Suppressor macrophage treated with lipopolysaccharide for 4 hours (primary cell): ENCODE measurements at regions not wholly inside any gene's neighbourhood (a gene's known extent, or its start where the extent isn't known, plus 50 kb on each side); places are given as distances from the start of the nearest gene placed in this dataset.

Experiments used
- DNase-seq: peaks from one replicate; pipeline ENCODE4 v3.0.0-alpha.2; 2020

DNA sequence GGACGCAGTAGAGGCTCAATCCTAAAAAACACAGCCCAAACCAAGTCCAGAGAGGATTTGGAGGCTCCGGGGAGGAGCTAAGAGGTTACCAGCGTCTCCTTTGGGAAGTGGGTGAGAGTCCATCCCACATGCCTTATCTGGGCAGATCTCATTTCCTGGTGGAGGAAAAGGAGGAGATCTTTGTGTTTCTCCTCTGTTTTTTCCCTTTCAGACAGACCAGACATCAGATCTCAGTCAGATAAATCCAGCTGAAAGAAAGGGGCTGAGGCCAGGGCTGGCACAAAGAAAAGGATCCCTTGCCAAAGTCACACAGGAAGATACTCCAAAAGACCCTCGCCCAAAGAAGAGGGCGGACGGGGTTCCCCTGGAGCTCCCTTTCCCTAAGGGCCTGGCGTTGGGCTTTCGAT, 58.3 kb upstream of the COMTD1 start:
- no peak for DNase-seq

DNA sequence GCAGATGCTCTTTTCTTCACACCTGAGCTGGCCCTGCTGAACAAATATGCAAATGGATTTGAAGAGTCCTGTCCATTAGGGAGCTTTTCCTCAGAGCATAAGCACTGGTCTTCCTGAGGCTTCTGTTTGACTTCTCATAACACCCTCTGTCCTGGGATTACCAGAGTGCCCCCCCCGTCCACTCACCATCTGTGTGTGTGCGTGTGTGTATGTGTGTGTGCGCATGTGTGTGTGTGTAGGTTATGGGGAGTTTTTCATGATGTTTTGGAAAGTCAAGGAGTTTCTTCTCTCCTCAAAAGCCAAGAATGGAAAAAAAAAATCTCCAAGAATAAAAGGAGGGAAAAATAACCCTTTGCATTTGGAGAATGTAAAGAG, 57.7 kb upstream of the COMTD1 start:
- DNase-seq: no peak

GRCh38 chr10:75292794-75293445, 57.2 kb upstream of the COMTD1 start:
- DNase-seq: no peak

- DNase-seq: no peak
Observed at GRCh38 chr10:75291805-75292204, 56.0 kb upstream of the COMTD1 start.

GRCh38 chr10:75288140-75288711, 52.5 kb upstream of the COMTD1 start:
- no peak for DNase-seq

DNA sequence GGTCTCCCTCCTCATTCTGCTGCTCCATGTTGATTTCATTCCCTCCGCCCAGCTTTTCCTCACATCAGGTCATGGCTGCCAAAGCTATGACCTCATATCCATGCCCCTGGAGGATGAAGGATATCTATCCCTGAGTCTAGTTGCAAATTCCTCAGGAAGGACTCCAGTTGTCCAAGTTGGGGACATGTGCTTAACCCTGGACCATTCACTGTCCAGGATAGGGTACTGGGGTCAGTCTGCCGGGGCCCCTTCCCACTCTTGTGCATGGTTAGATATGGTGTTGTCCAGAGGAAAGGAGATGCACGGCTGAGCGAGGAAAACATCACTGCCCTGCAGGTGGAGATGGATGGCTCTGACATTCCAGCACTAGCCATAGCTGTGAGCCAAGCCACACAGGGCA, 51.9 kb upstream of the COMTD1 start:
- DNase-seq: no peak

DNA sequence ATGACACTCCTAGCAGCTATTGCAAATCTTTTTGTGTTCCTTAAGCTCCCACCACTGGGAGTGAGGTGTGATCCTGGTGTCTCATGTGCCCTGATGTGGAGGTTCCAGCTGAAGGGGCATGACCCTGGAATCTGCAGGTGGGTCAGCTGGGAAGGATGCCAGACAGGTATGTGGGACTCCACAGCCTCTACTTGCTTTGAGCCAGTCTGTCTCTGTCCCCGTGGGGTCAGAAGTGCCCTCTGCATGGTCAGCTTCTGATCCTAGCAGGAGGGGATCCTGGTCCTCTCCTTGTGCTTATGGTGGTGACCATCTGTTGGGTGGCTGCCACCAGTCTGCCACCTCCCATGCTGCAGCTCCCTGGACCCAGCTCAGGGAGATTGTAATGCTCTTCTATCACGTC, 51.1 kb upstream of the COMTD1 start:
- no peak for DNase-seq
